Upper lobe of left lung (tissue), 6 donors: ENCODE measurements at regions not wholly inside any gene's neighbourhood (a gene's known extent, or its start where the extent isn't known, plus 50 kb on each side); places are given as distances from the start of the nearest gene placed in this dataset.
A peak's percentile ranks its signal among the peaks of the same experiment; 100 is the strongest.

ENCODE experiments used
- ATAC-seq, 2 donors: fragments of 200-7000 bp; cut with Tn5 transposase; one replicate each; pipeline ENCODE4 v1.9.1; 2022; ENCODE audit warnings: mild to moderate bottlenecking in 2 of 2, moderate library complexity in 2 of 2; ENCODE audit not compliant: low FRiP score in 2 of 2
- DNase-seq, 2 donors: peaks; one replicate each; pipeline ENCODE4 v3.0.0-alpha.2; 2019 to 2020
- H3K27ac ChIP-seq, 4 donors: fragments of 200-600 bp; sonication (generic); one replicate each; pipeline ENCODE4 v1.5.1; 2016 to 2019
- H3K27me3 ChIP-seq, 4 donors: fragments of 200-600 bp; sonication (generic); one replicate each; pipeline ENCODE4 v1.5.1; 2017 to 2019
- H3K36me3 ChIP-seq, 4 donors: fragments of 200-600 bp; sonication (generic); one replicate each; pipeline ENCODE4 v1.5.1; 2016 to 2019
- H3K4me1 ChIP-seq, 4 donors: fragments of 200-600 bp; sonication (generic); one replicate each; pipeline ENCODE4 v1.5.1; 2018 to 2019
- H3K4me3 ChIP-seq, 4 donors: fragments of 200-600 bp; sonication (generic); one replicate each; pipeline ENCODE4 v1.5.1; 2017 to 2019; ENCODE audit warnings: mild to moderate bottlenecking in 2 of 4, moderate library complexity in 1 of 4
- H3K9me3 ChIP-seq, 4 donors: fragments of 200-600 bp; sonication (generic); one replicate each; pipeline ENCODE4 v1.5.1; 2018 to 2019
- EP300 ChIP-seq, 4 donors: sonication (generic); formaldehyde crosslinking; IDR thresholded peaks; one replicate each; pipeline ENCODE4 v1.5.1; 2017; ENCODE audit warnings: antibody characterized with exemption in 4 of 4, control low read depth in 2 of 4
- POLR2A ChIP-seq, 4 donors: fragments of 450-650 bp; IDR thresholded peaks; one replicate each; pipeline ENCODE4 v1.5.1; 2016 to 2017; ENCODE audit warnings: antibody characterized with exemption in 4 of 4, mild to moderate bottlenecking in 2 of 4
- POLR2AphosphoS5 ChIP-seq, 2 donors: sonication (generic); formaldehyde crosslinking; IDR thresholded peaks; one replicate each; pipeline ENCODE4 v1.5.1; 2017; ENCODE audit warnings: antibody characterized with exemption in 2 of 2
- WGBS, 2 donors: methylation state at CpG; one replicate each; pipeline ENCODE4 v1.1.5; 2017 to 2018; 5-methylcytosine and 5-hydroxymethylcytosine counted together
- TF ChIP-seq, protein P1 (sequence below), 6 experiments: fragments of 450-650 bp in 4 of 6; fragments of 200-600 bp in 2 of 6; sonication (generic) in 2 of 6; IDR thresholded peaks; one replicate each; pipeline ENCODE4 v1.5.1; 2016 to 2019; ENCODE audit warnings: antibody characterized with exemption in 6 of 6
- donor health status: DM: no; HTN: no; CAD: no; lungs with moderate emphysema.
- donor health status: DM: no; HTN: yes; CAD: no; lungs with severe emphysema.

DNA sequence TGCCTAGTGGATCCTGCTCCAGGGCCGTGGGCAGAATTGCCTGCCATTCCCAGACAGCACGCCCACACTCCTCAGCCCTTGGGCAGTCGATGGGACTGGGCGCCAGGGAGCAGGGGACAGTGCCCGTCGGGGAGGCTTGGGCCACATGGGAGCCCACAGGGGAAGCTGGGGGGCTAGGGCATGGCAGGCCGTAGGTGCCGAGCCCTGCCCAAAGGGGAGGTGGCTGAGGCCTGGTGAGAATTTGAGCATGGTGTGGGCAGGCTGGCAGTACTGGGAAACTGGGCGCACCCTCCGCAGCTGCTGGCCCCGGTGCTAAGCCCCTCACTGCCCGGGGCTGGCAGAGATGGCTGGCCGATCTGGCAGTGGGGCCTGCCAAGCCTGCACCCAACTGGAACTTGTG, 1225.9 kb upstream of the EPHA6 start:
- DNase-seq: peak in 1 of 2 donors; percentile 60
- Histone ChIP-seq H3K4me1 (no peaks in the 10 kb centered on the region), H3K4me3 (no peak overlapping the region), H3K27me3 (no peaks in the 10 kb centered on the region), H3K27ac (no peak overlapping the region), H3K36me3 (no peaks in the 10 kb centered on the region), H3K9me3 (no peaks in the 10 kb centered on the region)
- 84 to 96% methylated on average over 4 to 13 of the region's 13 CpGs for WGBS, 2 donors
- ATAC-seq: peak; percentile 31 to 57
- TF ChIP-seq POLR2AphosphoS5 (IDR thresholded peaks at IDR 0.05): no peak
- no peak for TF ChIP-seq EP300 (IDR thresholded peaks at IDR 0.05)
- no peak for TF ChIP-seq POLR2A (IDR thresholded peaks at IDR 0.05)
- TF ChIP-seq, protein P1, sequence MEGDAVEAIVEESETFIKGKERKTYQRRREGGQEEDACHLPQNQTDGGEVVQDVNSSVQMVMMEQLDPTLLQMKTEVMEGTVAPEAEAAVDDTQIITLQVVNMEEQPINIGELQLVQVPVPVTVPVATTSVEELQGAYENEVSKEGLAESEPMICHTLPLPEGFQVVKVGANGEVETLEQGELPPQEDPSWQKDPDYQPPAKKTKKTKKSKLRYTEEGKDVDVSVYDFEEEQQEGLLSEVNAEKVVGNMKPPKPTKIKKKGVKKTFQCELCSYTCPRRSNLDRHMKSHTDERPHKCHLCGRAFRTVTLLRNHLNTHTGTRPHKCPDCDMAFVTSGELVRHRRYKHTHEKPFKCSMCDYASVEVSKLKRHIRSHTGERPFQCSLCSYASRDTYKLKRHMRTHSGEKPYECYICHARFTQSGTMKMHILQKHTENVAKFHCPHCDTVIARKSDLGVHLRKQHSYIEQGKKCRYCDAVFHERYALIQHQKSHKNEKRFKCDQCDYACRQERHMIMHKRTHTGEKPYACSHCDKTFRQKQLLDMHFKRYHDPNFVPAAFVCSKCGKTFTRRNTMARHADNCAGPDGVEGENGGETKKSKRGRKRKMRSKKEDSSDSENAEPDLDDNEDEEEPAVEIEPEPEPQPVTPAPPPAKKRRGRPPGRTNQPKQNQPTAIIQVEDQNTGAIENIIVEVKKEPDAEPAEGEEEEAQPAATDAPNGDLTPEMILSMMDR (IDR thresholded peaks at IDR 0.05): no peak

DNA sequence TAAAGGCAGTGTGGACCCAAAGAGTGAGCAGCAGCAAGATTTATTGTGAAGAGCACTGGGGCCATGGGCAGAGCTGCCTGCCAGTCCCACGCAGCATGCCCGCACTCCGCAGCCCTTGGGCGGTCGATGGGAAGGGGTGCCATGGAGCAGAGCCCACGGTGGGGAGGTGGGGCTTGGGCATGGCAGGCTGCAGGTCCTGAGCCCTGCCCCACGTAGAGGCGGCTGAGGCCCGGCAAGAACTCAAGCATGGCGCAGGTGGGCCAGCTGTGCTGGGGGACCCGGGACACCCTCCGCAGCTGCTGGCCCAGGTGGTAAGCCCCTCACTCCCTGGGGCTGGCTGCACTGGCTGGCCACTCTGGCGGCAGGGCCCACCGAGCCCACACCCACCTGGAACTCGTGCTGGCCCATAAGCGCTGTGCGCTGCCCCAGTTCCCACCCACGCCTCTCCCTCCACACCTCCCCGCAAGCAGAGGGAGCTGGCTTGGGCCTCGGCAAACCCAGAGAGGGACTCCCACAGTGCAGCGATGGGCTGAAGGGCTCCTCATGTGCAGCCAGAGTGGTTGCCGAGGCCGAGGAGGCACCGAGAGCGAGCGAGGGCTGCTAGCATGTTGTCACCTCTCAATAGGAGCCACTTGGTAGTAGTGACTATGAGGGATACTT, 1218.8 kb upstream of the EPHA6 start:
- Histone ChIP-seq H3K36me3 (no peaks in the 10 kb centered on the region), H3K27ac (no peak overlapping the region), H3K27me3 (no peaks in the 10 kb centered on the region), H3K9me3 (peaks cover 0 to 8% (median 0%) of the 10 kb centered on the region in 4 donors), H3K4me3 (no peak overlapping the region), H3K4me1 (no peaks in the 10 kb centered on the region)
- TF ChIP-seq, protein P1 (IDR thresholded peaks at IDR 0.05): no peak
- TF ChIP-seq EP300 (IDR thresholded peaks at IDR 0.05): no peak
- no peak for TF ChIP-seq POLR2AphosphoS5 (IDR thresholded peaks at IDR 0.05)
- no peak for TF ChIP-seq POLR2A (IDR thresholded peaks at IDR 0.05)
- WGBS, 2 donors: 80 to 83% methylated on average over 2 to 20 of the region's 26 CpGs
- DNase-seq (peak in 1 of 2 donors; percentile 62), ATAC-seq (no peak)

DNA sequence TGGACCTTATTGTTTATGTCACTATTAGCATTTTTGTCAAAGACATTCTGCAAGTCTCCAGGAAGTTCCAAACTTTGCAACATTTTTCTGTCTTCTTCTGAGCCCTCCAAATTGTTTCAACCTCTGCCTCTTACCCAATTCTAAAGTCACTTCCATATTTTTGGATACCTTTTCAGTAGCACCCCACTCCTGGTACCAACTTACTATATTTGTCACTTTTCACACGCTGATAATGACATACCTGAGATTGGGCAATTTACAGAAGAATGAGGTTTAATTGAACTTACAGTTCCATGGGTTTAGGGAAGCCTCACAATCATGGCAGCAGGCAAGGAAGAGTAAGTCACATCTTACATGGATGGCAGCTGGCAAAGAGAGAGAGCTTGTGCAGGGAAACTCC, 1206.5 kb upstream of the EPHA6 start:
- Histone ChIP-seq H3K4me3 (no peak overlapping the region), H3K4me1 (no peaks in the 10 kb centered on the region), H3K27ac (no peak overlapping the region), H3K27me3 (no peaks in the 10 kb centered on the region), H3K9me3 (peaks cover 0 to 13% (median 11%) of the 10 kb centered on the region in 4 donors), H3K36me3 (no peaks in the 10 kb centered on the region)
- TF ChIP-seq POLR2AphosphoS5 (IDR thresholded peaks at IDR 0.05): no peak
- TF ChIP-seq POLR2A (IDR thresholded peaks at IDR 0.05): no peak
- no peak for TF ChIP-seq EP300 (IDR thresholded peaks at IDR 0.05)
- TF ChIP-seq, protein P1 (IDR thresholded peaks at IDR 0.05): no peak
- WGBS, 2 donors: 53 to 69% methylated on average over 1 of the region's 1 CpG
- DNase-seq (no peak), ATAC-seq (no peak)

DNA sequence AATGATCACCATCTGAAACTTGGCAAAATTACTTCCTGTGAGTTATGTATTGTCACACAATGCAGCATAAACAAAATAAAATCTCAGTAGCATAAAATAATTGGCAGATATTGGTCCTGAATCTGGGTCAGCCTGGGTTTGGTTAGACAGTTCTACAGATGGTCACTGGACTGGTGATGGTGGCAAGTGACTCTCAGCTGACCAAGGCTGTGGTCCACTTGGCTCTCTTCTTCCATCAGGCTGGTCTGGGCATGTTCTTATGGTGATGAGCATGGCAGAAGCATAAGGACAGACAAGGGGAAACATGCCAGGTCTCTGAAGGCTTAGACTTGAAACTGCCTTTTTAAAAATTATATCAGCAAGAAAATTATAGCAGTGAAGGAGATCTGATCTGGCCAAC, 1205.0 kb upstream of the EPHA6 start:
- DNase-seq (no peak), ATAC-seq (no peak)
- TF ChIP-seq EP300 (IDR thresholded peaks at IDR 0.05): no peak
- TF ChIP-seq, protein P1 (IDR thresholded peaks at IDR 0.05): no peak
- TF ChIP-seq POLR2AphosphoS5 (IDR thresholded peaks at IDR 0.05): no peak
- no peak for TF ChIP-seq POLR2A (IDR thresholded peaks at IDR 0.05)
- Histone ChIP-seq H3K9me3 (peaks cover 0 to 13% (median 11%) of the 10 kb centered on the region in 4 donors), H3K27me3 (no peaks in the 10 kb centered on the region), H3K27ac (no peak overlapping the region), H3K4me1 (no peaks in the 10 kb centered on the region), H3K4me3 (no peak overlapping the region), H3K36me3 (no peaks in the 10 kb centered on the region)

DNA sequence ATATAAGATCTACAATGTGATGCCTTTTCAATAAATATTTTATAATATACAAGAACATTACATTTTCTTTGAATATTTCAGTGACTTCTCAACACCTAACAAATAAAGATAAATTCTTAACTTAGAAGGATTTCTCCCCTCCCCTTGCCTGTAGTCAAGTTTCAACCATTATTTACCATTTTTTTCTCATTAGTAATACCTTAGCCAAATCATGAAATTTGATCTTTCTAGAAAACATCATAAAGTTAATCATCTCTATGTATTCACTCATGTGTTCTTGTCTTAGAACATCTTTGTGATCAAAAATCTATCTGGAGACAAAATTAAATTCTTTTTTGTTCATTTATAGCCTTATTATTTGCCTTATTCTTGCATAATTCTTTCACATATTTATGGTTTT, 1201.8 kb upstream of the EPHA6 start:
- no peak overlapping the region for H3K4me3 ChIP-seq
- TF ChIP-seq POLR2AphosphoS5 (IDR thresholded peaks at IDR 0.05): no peak
- TF ChIP-seq, protein P1 (IDR thresholded peaks at IDR 0.05): no peak
- no peak for TF ChIP-seq POLR2A (IDR thresholded peaks at IDR 0.05)
- TF ChIP-seq EP300 (IDR thresholded peaks at IDR 0.05): no peak
- ATAC-seq: no peak

More for the DNA sequence above, 1201.8 kb upstream of the EPHA6 start:
- DNase-seq: no peak
- Histone ChIP-seq H3K9me3 (peaks cover 0 to 7% (median 5%) of the 10 kb centered on the region in 4 donors), H3K27ac (no peak overlapping the region), H3K27me3 (no peaks in the 10 kb centered on the region), H3K36me3 (no peaks in the 10 kb centered on the region), H3K4me1 (no peaks in the 10 kb centered on the region)
